ENCODE measurements at regions not wholly inside any gene's neighbourhood (a gene's known extent, or its start where the extent isn't known, plus 50 kb on each side); places are given as distances from the start of the nearest gene placed in this dataset.

DNA sequence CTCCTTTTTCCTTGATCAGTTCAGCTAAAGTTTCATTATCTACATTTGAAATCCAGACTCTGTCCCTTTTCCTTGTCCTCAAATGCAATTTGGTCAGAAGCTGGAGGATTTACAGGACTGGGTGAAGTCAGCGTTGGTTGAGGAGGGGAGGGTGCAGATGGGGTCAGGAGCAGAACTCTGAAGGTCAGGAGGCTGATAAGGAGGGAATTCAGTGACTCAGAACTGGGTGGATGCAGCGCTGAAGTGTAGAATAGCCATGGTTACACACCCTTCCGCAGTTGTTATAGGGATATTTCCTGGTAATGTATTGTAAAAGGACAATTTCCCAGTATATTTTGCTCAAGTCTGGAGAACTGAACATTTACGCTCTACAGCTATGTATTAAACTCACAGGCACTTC lies 133.1 kb upstream of the FOXA2 start:
- Histone ChIP-seq H3K4me1 (ENCODE audit: insufficient read depth, low read length) (no peaks in the 10 kb centered on the region), H3K27me3 (ENCODE audit: insufficient read depth, low read length) (no peaks in the 10 kb centered on the region), H3K79me2 (ENCODE audit: insufficient read depth, low read length) (no peaks in the 10 kb centered on the region), H2AFZ (ENCODE audit: low read length) (no peak overlapping the region), H3K4me2 (ENCODE audit: insufficient read depth, low read length) (no peak overlapping the region), H3K36me3 (ENCODE audit: insufficient read depth, low read length) (no peaks in the 10 kb centered on the region), H3K4me3 (ENCODE audit: insufficient read depth, low read length) (no peak overlapping the region), H3K27ac (ENCODE audit: low read depth, low read length) (no peak overlapping the region), H4K20me1 (ENCODE audit: insufficient read depth, low read length) (no peaks in the 10 kb centered on the region), H3K9me3 (ENCODE audit: low read depth, low read length) (no peaks in the 10 kb centered on the region)
- TF ChIP-seq, protein P1, sequence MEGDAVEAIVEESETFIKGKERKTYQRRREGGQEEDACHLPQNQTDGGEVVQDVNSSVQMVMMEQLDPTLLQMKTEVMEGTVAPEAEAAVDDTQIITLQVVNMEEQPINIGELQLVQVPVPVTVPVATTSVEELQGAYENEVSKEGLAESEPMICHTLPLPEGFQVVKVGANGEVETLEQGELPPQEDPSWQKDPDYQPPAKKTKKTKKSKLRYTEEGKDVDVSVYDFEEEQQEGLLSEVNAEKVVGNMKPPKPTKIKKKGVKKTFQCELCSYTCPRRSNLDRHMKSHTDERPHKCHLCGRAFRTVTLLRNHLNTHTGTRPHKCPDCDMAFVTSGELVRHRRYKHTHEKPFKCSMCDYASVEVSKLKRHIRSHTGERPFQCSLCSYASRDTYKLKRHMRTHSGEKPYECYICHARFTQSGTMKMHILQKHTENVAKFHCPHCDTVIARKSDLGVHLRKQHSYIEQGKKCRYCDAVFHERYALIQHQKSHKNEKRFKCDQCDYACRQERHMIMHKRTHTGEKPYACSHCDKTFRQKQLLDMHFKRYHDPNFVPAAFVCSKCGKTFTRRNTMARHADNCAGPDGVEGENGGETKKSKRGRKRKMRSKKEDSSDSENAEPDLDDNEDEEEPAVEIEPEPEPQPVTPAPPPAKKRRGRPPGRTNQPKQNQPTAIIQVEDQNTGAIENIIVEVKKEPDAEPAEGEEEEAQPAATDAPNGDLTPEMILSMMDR (IDR thresholded peaks at IDR 0.05; ENCODE audit: extremely low read depth, low read depth, low read length), result no peak
- DNase-seq (ENCODE audit: insufficient read length, low spot score, missing footprints), result no peak

DNA sequence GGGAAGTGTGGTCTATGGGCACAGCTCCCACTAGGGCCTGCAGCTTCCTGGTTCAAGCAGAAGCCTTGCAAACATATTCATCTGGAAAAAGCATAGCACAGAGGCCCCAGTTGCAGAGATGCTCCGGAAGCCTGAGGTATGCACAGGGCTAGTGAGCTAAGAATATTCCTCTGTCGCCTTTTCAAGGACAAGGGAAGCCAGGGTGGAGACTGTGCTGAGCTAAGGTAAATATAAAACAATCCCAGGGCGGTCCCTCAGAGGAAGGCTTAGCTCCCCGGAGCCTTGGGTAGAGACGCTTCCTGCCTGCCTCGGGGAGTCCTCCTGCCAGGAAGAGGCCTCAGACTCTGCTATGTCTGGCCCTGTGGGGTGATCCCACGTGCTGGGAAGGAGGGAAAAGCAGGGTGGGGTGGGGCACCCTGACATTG lies 134.8 kb upstream of the FOXA2 start:
- H4K20me1 ChIP-seq (ENCODE audit: insufficient read depth, low read length), result no peaks in the 10 kb centered on the region
- H2AFZ ChIP-seq (ENCODE audit: low read length), result no peak overlapping the region
- no peaks in the 10 kb centered on the region for H3K27me3 ChIP-seq (ENCODE audit: insufficient read depth, low read length)
- TF ChIP-seq, protein P1 (IDR thresholded peaks at IDR 0.05; ENCODE audit: extremely low read depth, low read depth, low read length), result no peak
- no peaks in the 10 kb centered on the region for H3K9me3 ChIP-seq (ENCODE audit: low read depth, low read length)
- H3K4me3 ChIP-seq (ENCODE audit: insufficient read depth, low read length), result no peak overlapping the region
- H3K36me3 ChIP-seq (ENCODE audit: insufficient read depth, low read length), result no peaks in the 10 kb centered on the region
- no peak overlapping the region for H3K4me2 ChIP-seq (ENCODE audit: insufficient read depth, low read length)
- no peak for DNase-seq (ENCODE audit: insufficient read length, low spot score, missing footprints)
- no peaks in the 10 kb centered on the region for H3K4me1 ChIP-seq (ENCODE audit: insufficient read depth, low read length)
- no peak overlapping the region for H3K27ac ChIP-seq (ENCODE audit: low read depth, low read length)
- H3K79me2 ChIP-seq (ENCODE audit: insufficient read depth, low read length), result no peaks in the 10 kb centered on the region

DNA sequence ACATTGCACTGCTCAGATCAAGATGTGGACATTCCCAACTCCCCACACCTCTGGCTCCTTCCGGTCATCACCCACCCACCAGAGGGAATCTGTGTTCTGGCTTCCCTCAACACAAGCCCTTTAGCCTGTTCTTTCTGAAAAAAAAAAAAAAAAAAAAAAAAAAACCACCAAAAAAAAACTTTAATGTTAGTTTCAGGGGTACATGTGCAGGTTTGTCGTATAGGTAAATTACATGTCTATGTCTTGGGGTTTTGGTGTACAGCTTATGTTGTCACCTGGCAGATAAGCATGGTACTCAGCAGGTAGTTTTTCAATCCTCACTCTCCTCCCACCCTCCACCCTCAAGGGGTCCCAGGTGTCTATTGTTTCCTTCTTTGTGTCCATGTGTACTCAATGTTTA lies 135.8 kb upstream of the FOXA2 start:
- Histone ChIP-seq H3K27ac (ENCODE audit: low read depth, low read length) (no peak overlapping the region), H3K36me3 (ENCODE audit: insufficient read depth, low read length) (no peaks in the 10 kb centered on the region), H3K4me3 (ENCODE audit: insufficient read depth, low read length) (no peak overlapping the region), H3K79me2 (ENCODE audit: insufficient read depth, low read length) (no peaks in the 10 kb centered on the region), H2AFZ (ENCODE audit: low read length) (no peak overlapping the region), H3K9me3 (ENCODE audit: low read depth, low read length) (no peaks in the 10 kb centered on the region), H4K20me1 (ENCODE audit: insufficient read depth, low read length) (no peaks in the 10 kb centered on the region), H3K4me1 (ENCODE audit: insufficient read depth, low read length) (no peaks in the 10 kb centered on the region), H3K4me2 (ENCODE audit: insufficient read depth, low read length) (no peak overlapping the region), H3K27me3 (ENCODE audit: insufficient read depth, low read length) (no peaks in the 10 kb centered on the region)
- TF ChIP-seq, protein P1 (IDR thresholded peaks at IDR 0.05; ENCODE audit: extremely low read depth, low read depth, low read length), result no peak
- DNase-seq (ENCODE audit: insufficient read length, low spot score, missing footprints), result no peak

DNA sequence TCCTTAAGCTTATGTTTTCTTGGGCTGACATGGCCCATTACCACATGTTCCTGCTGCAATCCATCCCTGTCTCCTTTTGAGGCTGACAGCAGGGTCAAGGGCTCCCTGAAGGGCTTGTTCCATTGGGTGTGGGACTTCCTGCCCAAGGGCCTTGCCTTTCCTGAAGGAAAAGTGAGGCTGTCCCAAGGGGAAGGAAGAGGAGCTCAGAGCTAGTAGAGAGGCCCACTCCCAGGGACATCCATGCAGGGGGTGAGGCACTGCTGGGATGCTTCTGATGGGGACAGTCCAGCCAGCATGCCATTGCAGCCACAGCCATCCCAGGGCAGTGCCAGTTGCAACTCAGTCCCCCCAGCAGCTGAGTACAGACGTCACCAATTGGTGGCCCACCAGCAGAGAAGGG lies 138.4 kb upstream of the FOXA2 start:
- Histone ChIP-seq H3K79me2 (ENCODE audit: insufficient read depth, low read length) (no peaks in the 10 kb centered on the region), H3K27ac (ENCODE audit: low read depth, low read length) (no peak overlapping the region), H3K36me3 (ENCODE audit: insufficient read depth, low read length) (no peaks in the 10 kb centered on the region), H3K4me3 (ENCODE audit: insufficient read depth, low read length) (no peak overlapping the region), H3K9me3 (ENCODE audit: low read depth, low read length) (no peaks in the 10 kb centered on the region), H3K4me1 (ENCODE audit: insufficient read depth, low read length) (no peaks in the 10 kb centered on the region), H2AFZ (ENCODE audit: low read length) (no peak overlapping the region), H3K4me2 (ENCODE audit: insufficient read depth, low read length) (no peak overlapping the region), H3K27me3 (ENCODE audit: insufficient read depth, low read length) (no peaks in the 10 kb centered on the region), H4K20me1 (ENCODE audit: insufficient read depth, low read length) (no peaks in the 10 kb centered on the region)
- DNase-seq (ENCODE audit: insufficient read length, low spot score, missing footprints), result no peak
- TF ChIP-seq, protein P1 (IDR thresholded peaks at IDR 0.05; ENCODE audit: extremely low read depth, low read depth, low read length), result no peak

Data from osteoblast (primary cell).